Endothelial cell of umbilical vein (primary cell): ENCODE measurements at regions not wholly inside any gene's neighbourhood (a gene's known extent, or its start where the extent isn't known, plus 50 kb on each side); places are given as distances from the start of the nearest gene placed in this dataset.

Source experiments
- BruUV-seq: library from RNA; stranded (reverse); fragments of 400-500 nt; replicated peaks from 2 replicates; lab custom pipeline; 2021; lab: Mats Ljungman, UMichigan
- CTCF ChIA-PET: fragments of 300-600, 350-600 bp; sonication (Branson Sonifier 250); formaldehyde crosslinking; loops from one replicate; lab custom pipeline; 2021; ENCODE audit warnings: antibody characterized with exemption, inconsistent platforms; lab: Charles Lee
- POLR2A ChIA-PET: fragments of 300-600, 350-600 bp; sonication (Branson Sonifier 250); formaldehyde crosslinking; loops from one replicate; lab custom pipeline; 2021; ENCODE audit warnings: antibody characterized with exemption, inconsistent platforms; lab: Charles Lee
- DNase-seq: peaks from one replicate; pipeline ENCODE4 v3.0.0-alpha.2; 2011; ENCODE audit warnings: low read depth, low spot score
- FAIRE-seq: peaks from 2 replicates; lab custom pipeline; 2011; peaks lifted over from hg19 to GRCh38; lab: Jason Lieb, UNC
- H2AFZ ChIP-seq: 2 replicates; pipeline ENCODE4 v1.6.0; 2012; ENCODE audit warnings: low read depth, low read length, control low read depth, inconsistent platforms
- H3K27ac ChIP-seq: 2 replicates; pipeline ENCODE4 v1.5.1; 2011; ENCODE audit warnings: low read depth, mild to moderate bottlenecking, control low read depth, low read length, moderate library complexity; ENCODE audit not compliant: insufficient read depth
- H3K27me3 ChIP-seq, 2 experiments: 2 replicates each; pipeline versions ENCODE4 v1.6.0 to v1.6.1; 2011; ENCODE audit warnings: low read length in 2 of 2, mixed read lengths in 1 of 2; ENCODE audit not compliant: control insufficient read depth in 2 of 2, insufficient read depth in 2 of 2
- H3K36me3 ChIP-seq, 2 experiments: 2 replicates in 1 of 2; 3 replicates in 1 of 2; pipeline ENCODE4 v1.5.1; 2011; ENCODE audit warnings: low read length in 2 of 2, mild to moderate bottlenecking in 1 of 2, moderate library complexity in 1 of 2; ENCODE audit not compliant: control insufficient read depth in 2 of 2, insufficient read depth in 2 of 2; ENCODE audit errors: extremely low read depth in 1 of 2
- H3K4me1 ChIP-seq: 3 replicates; pipeline ENCODE4 v1.5.1; 2011; ENCODE audit warnings: mild to moderate bottlenecking, low read length; ENCODE audit not compliant: control insufficient read depth, insufficient read depth; ENCODE audit errors: extremely low read depth
- H3K4me2 ChIP-seq: 2 replicates; pipeline ENCODE4 v1.6.1; 2011; ENCODE audit warnings: low read length, control low read depth, mixed read lengths; ENCODE audit not compliant: insufficient read depth
- H3K4me3 ChIP-seq, 3 experiments: fragments of 200-600 bp in 1 of 3; sonication (generic), shearing (Covaris generic) in 1 of 3; replicated peaks in 1 of 3; 2 replicates each; pipeline ENCODE4 v1.5.1; 2011 to 2016; ENCODE audit warnings: control low read depth in 3 of 3, low read length in 3 of 3, mild to moderate bottlenecking in 2 of 3, inconsistent platforms in 1 of 3, low read depth in 1 of 3, moderate library complexity in 1 of 3; ENCODE audit not compliant: insufficient read depth in 1 of 3
- H3K79me2 ChIP-seq: 2 replicates; pipeline ENCODE4 v1.6.0; 2012; ENCODE audit warnings: low read length, inconsistent platforms; ENCODE audit not compliant: control insufficient read depth, insufficient read depth
- H3K9ac ChIP-seq: replicated peaks from 2 replicates; pipeline ENCODE3; 2011; ENCODE audit warnings: low read length, control low read depth; ENCODE audit not compliant: insufficient read depth; ENCODE audit errors: extremely low read depth
- H3K9me1 ChIP-seq: replicated peaks from 3 replicates; pipeline ENCODE4 v1.6.0; 2011; ENCODE audit warnings: mild to moderate bottlenecking, low read length; ENCODE audit not compliant: control insufficient read depth, insufficient read depth; ENCODE audit errors: extremely low read depth
- H3K9me3 ChIP-seq: replicated peaks from 2 replicates; pipeline ENCODE4 v1.5.1; 2012; ENCODE audit warnings: low read length, inconsistent platforms; ENCODE audit not compliant: control insufficient read depth, insufficient read depth
- H4K20me1 ChIP-seq: replicated peaks from 2 replicates; pipeline ENCODE3; 2011; ENCODE audit warnings: mild to moderate bottlenecking, low read length; ENCODE audit not compliant: control insufficient read depth, insufficient read depth; ENCODE audit errors: extremely low read depth
- EZH2 ChIP-seq: IDR thresholded peaks from 2 replicates; pipeline ENCODE4 v1.6.1; 2012; ENCODE audit warnings: borderline replicate concordance, low read depth, mild to moderate bottlenecking, moderate library complexity, low read length, inconsistent platforms; ENCODE audit not compliant: severe bottlenecking
- FOS ChIP-seq: IDR thresholded peaks from 2 replicates; pipeline ENCODE4 v1.6.1; 2011; ENCODE audit warnings: mild to moderate bottlenecking, low read length, moderate library complexity, borderline replicate concordance; ENCODE audit not compliant: insufficient read depth
- GATA2 ChIP-seq: IDR thresholded peaks from 2 replicates; pipeline ENCODE4 v1.7.0; 2011; ENCODE audit warnings: low read depth, mild to moderate bottlenecking, moderate library complexity, mixed read lengths, low read length; ENCODE audit not compliant: insufficient read length, insufficient read depth
- JUN ChIP-seq: IDR thresholded peaks from 2 replicates; pipeline ENCODE4 v1.6.1; 2011; ENCODE audit warnings: borderline replicate concordance, low read depth; ENCODE audit not compliant: insufficient read length, insufficient read depth
- MAX ChIP-seq: IDR thresholded peaks from 2 replicates; pipeline ENCODE4 v1.6.1; 2011; ENCODE audit not compliant: insufficient read depth, insufficient read length
- MYC ChIP-seq: IDR thresholded peaks from one replicate; pipeline ENCODE4 v1.6.1; 2011; ENCODE audit warnings: mild to moderate bottlenecking, low read depth, low read length
- POLR2A ChIP-seq: IDR thresholded peaks from 2 replicates; pipeline ENCODE4 v1.6.1; 2012; ENCODE audit warnings: low read depth, mild to moderate bottlenecking, control low read depth, low read length
- POLR2AphosphoS5 ChIP-seq: IDR thresholded peaks from 2 replicates; pipeline ENCODE4 v1.6.1; 2012; ENCODE audit warnings: low read depth, mild to moderate bottlenecking, control low read depth, low read length, moderate library complexity; ENCODE audit not compliant: insufficient read depth
- dilution Hi-C: fragments of 300-500 bp; cut with MboI; formaldehyde crosslinking; loops from one replicate; pipeline ENCODE4 v1.15.0; 2019; ENCODE audit warnings: low sequenced_read_pairs; ENCODE audit not compliant: extremely low pct_ligation_motif_present
- intact Hi-C: fragments of 100-400 bp; cut with micrococcal nuclease; formaldehyde crosslinking; loops from one replicate; pipeline ENCODE4 v1.10.0; 2022
- TF ChIP-seq, protein P1 (sequence below), 2 donors: IDR thresholded peaks; 1 replicate in 1 of 2; 2 replicates in 1 of 2; pipeline ENCODE4 v1.5.1; 2011; ENCODE audit warnings: low read length in 2 of 2, mild to moderate bottlenecking in 2 of 2, moderate library complexity in 2 of 2, control low read depth in 1 of 2, inconsistent platforms in 1 of 2, low read depth in 1 of 2; ENCODE audit not compliant: insufficient read depth in 1 of 2; ENCODE audit errors: extremely low read depth in 1 of 2

GRCh38 chr16:85278839-85279238, 166.6 kb upstream of the CIBAR2 start:
- Histone ChIP-seq H3K4me2 (no peak overlapping the region), H3K9me1 (no peaks in the 10 kb centered on the region), H3K36me3 (no peaks in the 10 kb centered on the region), H3K9ac (no peak overlapping the region), H3K27me3 (no peaks in the 10 kb centered on the region), H3K4me1 (no peaks in the 10 kb centered on the region), H3K79me2 (no peaks in the 10 kb centered on the region), H2AFZ (no peak overlapping the region), H3K27ac (no peak overlapping the region), H3K4me3 (no peak overlapping the region), H4K20me1 (no peaks in the 10 kb centered on the region), H3K9me3 (no peaks in the 10 kb centered on the region)
- ChIA-PET POLR2A (no interaction called here), CTCF (interaction anchor here (1.4 to 1.9 kb wide), 3 partner anchors 18 to 164 kb away, joined by 4 to 8 read pairs (median 4); no protein-coding TSS in a partner anchor)
- DNase-seq (no peak), FAIRE-seq (no peak)
- no TSS peak for BruUV-seq
- TF ChIP-seq JUN: no peak
- TF ChIP-seq, protein P1, sequence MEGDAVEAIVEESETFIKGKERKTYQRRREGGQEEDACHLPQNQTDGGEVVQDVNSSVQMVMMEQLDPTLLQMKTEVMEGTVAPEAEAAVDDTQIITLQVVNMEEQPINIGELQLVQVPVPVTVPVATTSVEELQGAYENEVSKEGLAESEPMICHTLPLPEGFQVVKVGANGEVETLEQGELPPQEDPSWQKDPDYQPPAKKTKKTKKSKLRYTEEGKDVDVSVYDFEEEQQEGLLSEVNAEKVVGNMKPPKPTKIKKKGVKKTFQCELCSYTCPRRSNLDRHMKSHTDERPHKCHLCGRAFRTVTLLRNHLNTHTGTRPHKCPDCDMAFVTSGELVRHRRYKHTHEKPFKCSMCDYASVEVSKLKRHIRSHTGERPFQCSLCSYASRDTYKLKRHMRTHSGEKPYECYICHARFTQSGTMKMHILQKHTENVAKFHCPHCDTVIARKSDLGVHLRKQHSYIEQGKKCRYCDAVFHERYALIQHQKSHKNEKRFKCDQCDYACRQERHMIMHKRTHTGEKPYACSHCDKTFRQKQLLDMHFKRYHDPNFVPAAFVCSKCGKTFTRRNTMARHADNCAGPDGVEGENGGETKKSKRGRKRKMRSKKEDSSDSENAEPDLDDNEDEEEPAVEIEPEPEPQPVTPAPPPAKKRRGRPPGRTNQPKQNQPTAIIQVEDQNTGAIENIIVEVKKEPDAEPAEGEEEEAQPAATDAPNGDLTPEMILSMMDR (IDR thresholded peaks at IDR 0.05; ENCODE audit: extremely low read depth in 1 of 2, insufficient read depth in 1 of 2, low read depth in 1 of 2, low read length in 2 of 2): no peak
- TF ChIP-seq MAX: no peak
- TF ChIP-seq POLR2AphosphoS5: no peak
- no peak for TF ChIP-seq FOS
- TF ChIP-seq POLR2A: no peak
- TF ChIP-seq EZH2: no peak
- no peak for TF ChIP-seq GATA2
- TF ChIP-seq MYC: no peak
- dilution Hi-C loops: no loop called here
- intact Hi-C loops: no loop called here
